WTC11 (cell line): ENCODE measurements at regions not wholly inside any gene's neighbourhood (a gene's known extent, or its start where the extent isn't known, plus 50 kb on each side); places are given as distances from the start of the nearest gene placed in this dataset.

Experiments
- ATAC-seq: fragments of 200-7000 bp; cut with Tn5 transposase; 2 replicates; pipeline ENCODE4 v1.10.0; 2021; ENCODE audit warnings: mild to moderate bottlenecking, moderate library complexity
- CTCF ChIA-PET: fragments of 300-600 bp; sonication (Branson Sonifier 250); formaldehyde crosslinking; loops from one replicate; lab custom pipeline; 2021; ENCODE audit warnings: antibody characterized with exemption; lab: Charles Lee
- POLR2A ChIA-PET: fragments of 350-600 bp; sonication (Branson Sonifier 250); formaldehyde crosslinking; loops from one replicate; lab custom pipeline; 2021; ENCODE audit warnings: antibody characterized with exemption; lab: Charles Lee
- DNase-seq: peaks from one replicate; pipeline ENCODE4 v3.0.0; 2021; ENCODE audit warnings: low spot score
- H3K27ac Mint-ChIP-seq: 2 replicates; pipeline ENCODE4 v1.8.0; 2021; ENCODE audit warnings: mixed read lengths
- H3K27me3 Mint-ChIP-seq: 2 replicates; pipeline ENCODE4 v1.8.0; 2021; ENCODE audit warnings: low read depth, mild to moderate bottlenecking, moderate library complexity, mixed read lengths
- H3K36me3 Mint-ChIP-seq: 2 replicates; pipeline ENCODE4 v1.8.0; 2021; ENCODE audit warnings: mixed read lengths
- H3K4me1 Mint-ChIP-seq: 2 replicates; pipeline ENCODE4 v1.8.0; 2022; ENCODE audit warnings: mixed read lengths
- H3K4me3 Mint-ChIP-seq: 2 replicates; pipeline ENCODE4 v1.8.0; 2021; ENCODE audit warnings: mild to moderate bottlenecking, moderate library complexity, mixed read lengths
- H3K9me3 Mint-ChIP-seq: 2 replicates; pipeline ENCODE4 v1.8.0; 2021; ENCODE audit warnings: mixed read lengths
- ARID4B ChIP-seq: sonication (generic); formaldehyde crosslinking; IDR thresholded peaks from 2 replicates; pipeline ENCODE4 v1.8.0; 2023; ENCODE audit warnings: missing genetic modification reagents, mild to moderate bottlenecking, borderline replicate concordance
- HMGXB4 ChIP-seq: sonication (generic); formaldehyde crosslinking; IDR thresholded peaks from 2 replicates; pipeline ENCODE4 v1.8.1; 2023; ENCODE audit warnings: mild to moderate bottlenecking, moderate library complexity, missing genetic modification reagents
- IRF1 ChIP-seq: sonication (generic); formaldehyde crosslinking; IDR thresholded peaks from 2 replicates; pipeline ENCODE4 v1.8.0; 2023; ENCODE audit warnings: missing genetic modification reagents
- KAT7 ChIP-seq: sonication (generic); formaldehyde crosslinking; IDR thresholded peaks from 2 replicates; pipeline ENCODE4 v1.8.1; 2023; ENCODE audit warnings: missing genetic modification reagents, mild to moderate bottlenecking, borderline replicate concordance
- NFYB ChIP-seq: sonication (generic); formaldehyde crosslinking; conservative IDR thresholded peaks from 2 replicates; pipeline ENCODE4 v1.8.0; 2022; ENCODE audit warnings: low read depth, missing genetic modification reagents
- PRDM15 ChIP-seq: sonication (generic); formaldehyde crosslinking; IDR thresholded peaks from 2 replicates; pipeline ENCODE4 v1.8.0; 2022; ENCODE audit warnings: missing genetic modification reagents
- PRRX2 ChIP-seq: fragments of 250-450 bp; sonication (Bioruptor Pico); IDR thresholded peaks from 2 replicates; pipeline ENCODE4 v1.8.0; 2021; ENCODE audit warnings: mild to moderate bottlenecking
- ZNF121 ChIP-seq: sonication (generic); formaldehyde crosslinking; IDR thresholded peaks from 2 replicates; pipeline ENCODE4 v1.8.0; 2023; ENCODE audit warnings: missing genetic modification reagents
- ZNF263 ChIP-seq: sonication (generic); formaldehyde crosslinking; IDR thresholded peaks from 2 replicates; pipeline ENCODE4 v1.8.1; 2022; ENCODE audit warnings: low read depth, mild to moderate bottlenecking, moderate library complexity, missing genetic modification reagents
- ZNF281 ChIP-seq: sonication (generic); formaldehyde crosslinking; IDR thresholded peaks from 2 replicates; pipeline ENCODE4 v1.8.0; 2023; ENCODE audit warnings: mild to moderate bottlenecking, missing genetic modification reagents
- ZNF396 ChIP-seq: fragments of 250-450 bp; sonication (Bioruptor Pico); IDR thresholded peaks from 2 replicates; pipeline ENCODE4 v1.8.0; 2021; ENCODE audit warnings: mild to moderate bottlenecking, moderate library complexity, borderline replicate concordance
- ZNF416 ChIP-seq: fragments of 250-450 bp; sonication (Bioruptor Pico); IDR thresholded peaks from 2 replicates; pipeline ENCODE4 v1.9.0; 2021; ENCODE audit warnings: mild to moderate bottlenecking, inconsistent platforms
- ZSCAN18 ChIP-seq: fragments of 250-450 bp; sonication (Bioruptor Pico); IDR thresholded peaks from 2 replicates; pipeline ENCODE4 v2.1.2; 2022; ENCODE audit warnings: mild to moderate bottlenecking, moderate library complexity

- ChIA-PET CTCF (interaction anchor here (1.1 to 1.5 kb wide), 2 partner anchors 28 to 208 kb away, joined by 6 read pairs; no protein-coding TSS in a partner anchor), POLR2A (no interaction called here)
- TF ChIP-seq ZNF281 (CRISPR knock-in tag): no peak
- TF ChIP-seq ZNF416 (CRISPR knock-in tag): no peak
- no peak for TF ChIP-seq IRF1
- TF ChIP-seq KAT7 (CRISPR knock-in tag): no peak
- no peak for TF ChIP-seq PRRX2 (CRISPR knock-in tag)
- no peak for TF ChIP-seq ZNF121 (CRISPR knock-in tag)
- no peak for TF ChIP-seq PRDM15 (CRISPR knock-in tag)
- TF ChIP-seq ZSCAN18 (CRISPR knock-in tag): no peak
- TF ChIP-seq ZNF263: no peak
- no peak for TF ChIP-seq ARID4B (CRISPR knock-in tag)
- no peak for TF ChIP-seq ZNF396 (CRISPR knock-in tag)
- no peaks in the 10 kb centered on the region for H3K27me3 Mint-ChIP-seq
- peak; percentile 32 for DNase-seq
- no peak overlapping the region for H3K4me3 Mint-ChIP-seq
- H3K9me3 Mint-ChIP-seq: peaks cover 7% of the 10 kb centered on the region
- H3K27ac Mint-ChIP-seq: no peak overlapping the region
- H3K36me3 Mint-ChIP-seq: no peaks in the 10 kb centered on the region
- ATAC-seq: peak; percentile 85
- H3K4me1 Mint-ChIP-seq: no peaks in the 10 kb centered on the region
These were observed 210.5 kb downstream of the FAM181B start for GRCh38 chr11:82523141-82523540.

GRCh38 chr11:82521427-82521826 lies 212.2 kb downstream of the FAM181B start:
- Mint-ChIP-seq H3K27ac (no peak overlapping the region), H3K9me3 (peaks cover 7% of the 10 kb centered on the region), H3K36me3 (no peaks in the 10 kb centered on the region), H3K27me3 (no peaks in the 10 kb centered on the region), H3K4me1 (no peaks in the 10 kb centered on the region)
- CTCF ChIA-PET: no interaction called here
- POLR2A ChIA-PET: no interaction called here
- no peak for TF ChIP-seq HMGXB4 (CRISPR knock-in tag)
- no peak for TF ChIP-seq NFYB (CRISPR knock-in tag)
- TF ChIP-seq, all 79 proteins: peak for 0
- H3K4me3 Mint-ChIP-seq: no peak overlapping the region
- no peak for ATAC-seq
- DNase-seq: no peak
